ENCODE measurements at regions not wholly inside any gene's neighbourhood (a gene's known extent, or its start where the extent isn't known, plus 50 kb on each side); places are given as distances from the start of the nearest gene placed in this dataset.

GRCh38 chr14:39492267-39492666, 60.0 kb upstream of the FBXO33 start:
- peaks cover 23% of the 10 kb centered on the region for H3K9me3 Mint-ChIP-seq
- peaks cover 29% of the 10 kb centered on the region for H3K4me1 Mint-ChIP-seq
- H3K27ac Mint-ChIP-seq: peak overlapping the region; percentile 89
- H3K4me3 Mint-ChIP-seq: no peak overlapping the region
- H3K27me3 Mint-ChIP-seq (ENCODE audit: low read depth, poor library complexity): peaks cover 2% of the 10 kb centered on the region
- no peak for DNase-seq
- peaks cover 19% of the 10 kb centered on the region for H3K36me3 Mint-ChIP-seq (ENCODE audit: low read depth)
- TF ChIP-seq CTCF (IDR thresholded peaks at IDR 0.05): no peak

- Mint-ChIP-seq H3K27me3 (ENCODE audit: low read depth, poor library complexity) (peaks cover 2% of the 10 kb centered on the region), H3K9me3 (peaks cover 16% of the 10 kb centered on the region), H3K4me1 (peaks cover 29% of the 10 kb centered on the region), H3K36me3 (ENCODE audit: low read depth) (peaks cover 16% of the 10 kb centered on the region), H3K4me3 (peak overlapping the region; percentile 45), H3K27ac (peak overlapping the region; percentile 89)
- DNase-seq: no peak
- TF ChIP-seq CTCF (IDR thresholded peaks at IDR 0.05): peak; percentile 55
Observed at GRCh38 chr14:39491134-39491571, 58.9 kb upstream of the FBXO33 start.

GRCh38 chr14:39488600-39488999, 56.4 kb upstream of the FBXO33 start:
- Mint-ChIP-seq H3K36me3 (ENCODE audit: low read depth) (peaks cover 12% of the 10 kb centered on the region), H3K4me1 (peaks cover 29% of the 10 kb centered on the region), H3K27me3 (ENCODE audit: low read depth, poor library complexity) (peaks cover 2% of the 10 kb centered on the region)

GRCh38 chr14:39483682-39484081, 51.4 kb upstream of the FBXO33 start:
- Mint-ChIP-seq H3K36me3 (ENCODE audit: low read depth) (peaks cover 12% of the 10 kb centered on the region), H3K4me3 (no peak overlapping the region), H3K9me3 (peaks cover 9% of the 10 kb centered on the region), H3K27me3 (ENCODE audit: low read depth, poor library complexity) (peaks cover 6% of the 10 kb centered on the region), H3K27ac (no peak overlapping the region), H3K4me1 (no peaks in the 10 kb centered on the region)
- no peak for TF ChIP-seq CTCF (IDR thresholded peaks at IDR 0.05)
- no peak for DNase-seq

More at GRCh38 chr14:39488600-39488999, 56.4 kb upstream of the FBXO33 start:
- peak; percentile 44 for DNase-seq
- no peak overlapping the region for H3K27ac Mint-ChIP-seq
- TF ChIP-seq CTCF (IDR thresholded peaks at IDR 0.05): no peak
- H3K4me3 Mint-ChIP-seq: no peak overlapping the region
- no peaks in the 10 kb centered on the region for H3K9me3 Mint-ChIP-seq
